ENCODE measurements at regions not wholly inside any gene's neighbourhood (a gene's known extent, or its start where the extent isn't known, plus 50 kb on each side); places are given as distances from the start of the nearest gene placed in this dataset.

DNA sequence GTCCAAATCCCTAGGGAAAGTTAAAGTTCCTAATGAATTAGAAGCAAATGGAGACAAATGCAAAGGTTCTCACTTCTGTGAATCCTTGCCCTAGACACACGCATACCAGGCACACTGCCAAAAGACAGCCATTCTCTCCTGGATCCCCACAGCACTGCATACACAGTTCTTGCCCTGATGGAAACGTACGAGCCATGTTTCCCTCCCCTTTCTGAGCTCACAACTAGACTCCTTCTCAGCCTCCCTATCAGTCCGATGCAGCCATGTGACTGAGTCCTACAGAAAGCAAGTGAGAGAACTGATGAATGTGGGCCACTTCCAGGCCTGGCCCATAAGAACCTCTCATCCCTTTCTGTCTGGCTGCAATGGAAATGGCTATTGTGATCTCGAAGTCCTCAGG, 92.0 kb downstream of the ZNF608 start:
- Histone ChIP-seq H3K4me1 (ENCODE audit: control insufficient read depth in 2 of 2, insufficient read depth in 2 of 2, low read length in 2 of 2) (peaks cover 49 to 63% of the 10 kb centered on the region in 2 donors), H3K27ac (ENCODE audit: low read depth in 2 of 2, low read length in 2 of 2) (no peak overlapping the region), H3K27me3 (ENCODE audit: control insufficient read depth in 2 of 2, insufficient read depth in 2 of 2, low read length in 2 of 2) (no peaks in the 10 kb centered on the region)

DNA sequence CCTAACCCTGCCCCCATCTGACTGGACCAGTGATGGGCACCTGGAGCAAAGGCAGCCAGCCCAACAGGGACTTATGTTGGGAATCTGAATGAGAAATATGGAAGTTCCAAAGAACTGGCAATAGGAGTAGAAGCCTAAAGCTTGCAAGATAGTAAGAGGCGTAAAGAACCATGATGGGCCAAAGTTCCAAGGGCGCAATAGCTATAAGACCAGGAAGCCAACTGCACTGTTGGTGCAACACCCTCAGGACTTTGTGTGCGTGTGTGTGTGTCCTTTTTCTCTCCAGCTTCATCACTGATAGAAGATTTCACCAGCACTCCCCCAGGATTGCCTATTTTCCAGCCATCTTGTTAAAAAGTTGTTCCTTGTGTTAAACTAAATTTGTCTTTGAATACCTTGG, 92.8 kb downstream of the ZNF608 start:
- no peak overlapping the region for H3K27ac ChIP-seq (ENCODE audit: low read depth in 2 of 2, low read length in 2 of 2)
- H3K4me1 ChIP-seq (ENCODE audit: control insufficient read depth in 2 of 2, insufficient read depth in 2 of 2, low read length in 2 of 2): peaks cover 54 to 64% of the 10 kb centered on the region in 2 donors
- H3K9ac ChIP-seq (ENCODE audit: low read depth in 1 of 2, low read length in 2 of 2): no peak overlapping the region
- H3K9me3 ChIP-seq (ENCODE audit: control insufficient read depth in 2 of 2, low read length in 2 of 2): no peaks in the 10 kb centered on the region
- no peak overlapping the region for H3K4me3 ChIP-seq (ENCODE audit: low read length in 2 of 2)
- no peaks in the 10 kb centered on the region for H3K36me3 ChIP-seq (ENCODE audit: control insufficient read depth in 2 of 2, insufficient read depth in 2 of 2, low read length in 2 of 2)
- H3K27me3 ChIP-seq (ENCODE audit: control insufficient read depth in 2 of 2, insufficient read depth in 2 of 2, low read length in 2 of 2): no peaks in the 10 kb centered on the region

More for the DNA sequence above, 92.0 kb downstream of the ZNF608 start:
- no peaks in the 10 kb centered on the region for H3K9me3 ChIP-seq (ENCODE audit: control insufficient read depth in 2 of 2, low read length in 2 of 2)
- H3K9ac ChIP-seq (ENCODE audit: low read depth in 1 of 2, low read length in 2 of 2): no peak overlapping the region
- no peak overlapping the region for H3K4me3 ChIP-seq (ENCODE audit: low read length in 2 of 2)
- H3K36me3 ChIP-seq (ENCODE audit: control insufficient read depth in 2 of 2, insufficient read depth in 2 of 2, low read length in 2 of 2): no peaks in the 10 kb centered on the region

DNA sequence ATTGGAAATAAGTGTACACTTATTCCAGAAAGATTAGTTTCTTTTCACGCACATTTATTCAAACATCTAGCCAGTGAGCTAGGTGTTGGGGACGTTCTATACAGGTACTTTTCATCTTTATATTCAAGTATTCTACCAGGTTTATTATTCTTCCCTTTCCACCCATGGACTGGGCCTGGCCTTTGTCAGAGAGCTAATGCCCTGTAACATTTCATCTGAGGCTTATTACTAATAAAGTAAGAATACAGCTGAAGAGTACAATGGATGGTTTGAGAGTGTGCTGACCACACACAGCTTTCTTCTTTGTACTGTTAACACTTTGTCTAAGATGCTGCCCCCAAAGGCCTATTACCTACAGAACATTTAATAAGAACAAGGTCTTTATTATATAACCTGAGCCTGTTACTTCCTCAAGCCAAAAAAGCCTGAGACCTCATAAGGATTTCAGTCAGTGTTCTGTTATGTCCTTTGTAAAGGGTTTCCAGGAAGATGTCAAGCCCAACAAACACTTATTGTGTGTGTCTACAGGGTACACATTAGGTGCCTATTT, 93.5 kb downstream of the ZNF608 start:
- H3K36me3 ChIP-seq (ENCODE audit: control insufficient read depth in 2 of 2, insufficient read depth in 2 of 2, low read length in 2 of 2): peaks cover 3% of the 10 kb centered on the region in 2 donors
- H3K9me3 ChIP-seq (ENCODE audit: control insufficient read depth in 2 of 2, low read length in 2 of 2): no peaks in the 10 kb centered on the region
- H3K27ac ChIP-seq (ENCODE audit: low read depth in 2 of 2, low read length in 2 of 2): no peak overlapping the region
- H3K9ac ChIP-seq (ENCODE audit: low read depth in 1 of 2, low read length in 2 of 2): no peak overlapping the region
- no peaks in the 10 kb centered on the region for H3K27me3 ChIP-seq (ENCODE audit: control insufficient read depth in 2 of 2, insufficient read depth in 2 of 2, low read length in 2 of 2)
- no peak overlapping the region for H3K4me3 ChIP-seq (ENCODE audit: low read length in 2 of 2)
- H3K4me1 ChIP-seq (ENCODE audit: control insufficient read depth in 2 of 2, insufficient read depth in 2 of 2, low read length in 2 of 2): peaks cover 54 to 60% of the 10 kb centered on the region in 2 donors

DNA sequence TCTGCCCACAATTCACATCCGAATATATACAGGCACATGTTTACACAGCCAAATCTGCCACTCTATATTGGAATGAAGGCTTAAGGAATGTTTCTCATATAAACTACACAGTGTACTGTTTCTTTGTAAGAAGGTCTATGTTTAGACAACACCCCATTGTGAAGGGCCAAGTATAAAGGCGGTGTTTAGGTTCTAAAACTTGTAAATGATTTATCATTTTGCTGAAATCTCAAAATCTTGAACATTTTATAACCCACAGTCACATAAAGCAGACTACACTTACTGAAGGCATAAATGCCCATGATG, 94.0 kb downstream of the ZNF608 start:
- Histone ChIP-seq H3K27ac (ENCODE audit: low read depth in 2 of 2, low read length in 2 of 2) (peak overlapping the region in 1 of 2 donors; percentile 25), H3K4me1 (ENCODE audit: control insufficient read depth in 2 of 2, insufficient read depth in 2 of 2, low read length in 2 of 2) (peaks cover 54 to 59% of the 10 kb centered on the region in 2 donors), H3K9ac (ENCODE audit: low read depth in 1 of 2, low read length in 2 of 2) (no peak overlapping the region), H3K36me3 (ENCODE audit: control insufficient read depth in 2 of 2, insufficient read depth in 2 of 2, low read length in 2 of 2) (peaks cover 4% of the 10 kb centered on the region in 2 donors), H3K27me3 (ENCODE audit: control insufficient read depth in 2 of 2, insufficient read depth in 2 of 2, low read length in 2 of 2) (no peaks in the 10 kb centered on the region), H3K4me3 (ENCODE audit: low read length in 2 of 2) (peak overlapping the region in 1 of 2 donors; percentile 82), H3K9me3 (ENCODE audit: control insufficient read depth in 2 of 2, low read length in 2 of 2) (no peaks in the 10 kb centered on the region)

DNA sequence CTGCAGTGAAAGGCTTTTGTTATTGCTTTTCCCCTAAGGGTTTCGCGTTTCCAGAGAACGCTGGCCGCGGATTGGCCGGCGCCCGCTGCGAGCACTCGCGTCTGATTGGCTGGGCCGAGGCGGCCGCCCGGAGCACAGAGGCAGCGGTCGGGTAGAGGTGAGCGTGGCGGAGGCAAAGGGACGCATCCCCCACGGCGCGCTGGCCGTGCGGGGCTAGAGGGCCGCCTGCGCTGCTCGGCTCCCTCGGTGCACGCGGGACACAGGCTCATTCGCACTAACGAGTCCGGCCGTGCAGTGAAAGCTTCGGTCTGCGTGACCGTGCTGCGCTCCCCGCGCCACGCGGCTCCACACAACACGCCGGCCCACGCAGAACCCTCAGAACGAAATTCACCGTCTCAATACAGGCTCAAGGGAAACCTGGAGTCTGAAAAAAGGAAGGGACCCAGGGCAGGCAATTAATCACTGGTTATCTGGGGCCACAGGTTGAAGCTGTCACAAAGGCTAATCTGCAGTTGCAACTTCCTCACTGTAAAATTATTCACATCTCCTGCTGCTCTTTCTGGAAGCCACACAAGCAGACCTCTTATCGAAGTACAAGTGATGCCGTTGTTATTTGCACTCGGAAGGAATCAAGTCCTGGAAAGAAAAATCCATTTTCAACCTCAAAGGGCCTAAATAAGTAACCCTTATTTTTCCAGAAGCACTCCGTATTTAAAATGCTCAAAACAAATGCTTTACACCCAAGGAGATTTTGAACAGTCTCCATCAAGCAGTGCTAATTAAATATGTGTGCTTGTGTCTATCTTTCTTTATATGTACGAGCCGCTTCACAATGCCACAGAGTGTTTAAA, 94.6 kb downstream of the ZNF608 start:
- Histone ChIP-seq H3K4me3 (ENCODE audit: low read length in 2 of 2) (peak overlapping the region; percentile 77 to 82), H3K27me3 (ENCODE audit: control insufficient read depth in 2 of 2, insufficient read depth in 2 of 2, low read length in 2 of 2) (no peaks in the 10 kb centered on the region), H3K27ac (ENCODE audit: low read depth in 2 of 2, low read length in 2 of 2) (peak overlapping the region; percentile 61 to 79), H3K9ac (ENCODE audit: low read depth in 1 of 2, low read length in 2 of 2) (peak overlapping the region; percentile 36 to 79), H3K9me3 (ENCODE audit: control insufficient read depth in 2 of 2, low read length in 2 of 2) (no peaks in the 10 kb centered on the region), H3K36me3 (ENCODE audit: control insufficient read depth in 2 of 2, insufficient read depth in 2 of 2, low read length in 2 of 2) (peaks cover 6 to 8% of the 10 kb centered on the region in 2 donors), H3K4me1 (ENCODE audit: control insufficient read depth in 2 of 2, insufficient read depth in 2 of 2, low read length in 2 of 2) (peaks cover 52 to 56% of the 10 kb centered on the region in 2 donors)

DNA sequence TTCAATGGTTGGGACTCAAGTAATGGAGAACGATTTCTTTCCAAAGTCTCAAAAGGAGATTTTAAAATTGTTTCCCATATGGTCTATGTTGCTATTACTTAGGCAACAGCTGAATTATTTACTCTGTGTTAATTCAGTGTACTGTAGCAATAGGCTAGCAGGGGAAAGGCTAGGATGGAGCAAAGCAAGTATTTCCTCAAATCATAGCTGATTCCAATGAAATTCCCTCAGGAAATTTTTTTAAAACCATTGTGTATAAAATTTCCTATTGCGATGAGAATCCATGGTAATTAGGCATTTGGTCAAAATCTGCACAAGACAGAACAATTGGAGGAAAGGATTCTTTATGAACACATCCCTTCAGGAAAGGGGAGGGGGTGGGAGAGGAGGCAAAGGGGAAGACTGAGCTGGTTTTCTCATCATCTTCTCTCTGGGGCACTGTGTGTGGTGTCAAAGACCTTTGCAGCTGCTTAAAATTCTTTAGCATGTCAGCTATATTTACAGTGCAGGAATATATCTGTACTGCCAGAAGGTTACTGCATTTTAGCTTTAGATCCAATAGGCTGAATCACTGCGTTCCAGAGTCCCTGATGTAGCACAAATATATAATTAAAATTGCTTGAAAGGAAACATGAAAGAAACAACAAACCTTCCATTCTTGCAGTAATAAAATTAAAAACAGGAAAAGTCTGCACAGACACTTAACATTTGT, 95.3 kb downstream of the ZNF608 start:
- peaks cover 46 to 50% of the 10 kb centered on the region in 2 donors for H3K4me1 ChIP-seq (ENCODE audit: control insufficient read depth in 2 of 2, insufficient read depth in 2 of 2, low read length in 2 of 2)
- H3K36me3 ChIP-seq (ENCODE audit: control insufficient read depth in 2 of 2, insufficient read depth in 2 of 2, low read length in 2 of 2): peaks cover 6 to 8% of the 10 kb centered on the region in 2 donors
- H3K9ac ChIP-seq (ENCODE audit: low read depth in 1 of 2, low read length in 2 of 2): peak overlapping the region; percentile 36 to 79
- no peaks in the 10 kb centered on the region for H3K9me3 ChIP-seq (ENCODE audit: control insufficient read depth in 2 of 2, low read length in 2 of 2)
- peak overlapping the region; percentile 77 to 82 for H3K4me3 ChIP-seq (ENCODE audit: low read length in 2 of 2)
- H3K27ac ChIP-seq (ENCODE audit: low read depth in 2 of 2, low read length in 2 of 2): peak overlapping the region; percentile 61 to 79
- H3K27me3 ChIP-seq (ENCODE audit: control insufficient read depth in 2 of 2, insufficient read depth in 2 of 2, low read length in 2 of 2): no peaks in the 10 kb centered on the region

DNA sequence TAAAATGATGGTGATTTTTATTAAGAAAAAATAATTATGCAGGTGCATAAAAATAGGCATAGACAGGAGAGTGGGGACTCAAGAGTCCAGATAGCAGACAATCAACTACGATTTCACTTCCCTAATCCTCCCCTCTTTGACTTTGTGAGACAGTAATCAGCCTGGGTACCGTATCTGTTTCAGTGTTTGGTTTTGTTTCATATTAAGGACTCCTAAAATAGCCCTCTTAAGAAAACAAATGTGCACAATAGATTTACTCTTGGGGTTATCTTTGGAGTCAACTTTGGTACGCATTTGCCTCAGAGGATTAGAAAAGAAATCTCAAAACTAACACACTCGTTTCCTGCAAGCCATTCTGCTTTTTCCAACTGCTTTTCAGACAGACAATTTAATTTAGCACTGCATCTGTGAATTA, 96.3 kb downstream of the ZNF608 start:
- Histone ChIP-seq H3K4me1 (ENCODE audit: control insufficient read depth in 2 of 2, insufficient read depth in 2 of 2, low read length in 2 of 2) (peaks cover 37 to 43% of the 10 kb centered on the region in 2 donors), H3K9ac (ENCODE audit: low read depth in 1 of 2, low read length in 2 of 2) (no peak overlapping the region)

GRCh38 chr5:124649491-124650146, 96.8 kb downstream of the ZNF608 start:
- Histone ChIP-seq H3K27ac (ENCODE audit: low read depth in 2 of 2, low read length in 2 of 2) (peak overlapping the region; percentile 12 to 51), H3K4me3 (ENCODE audit: low read length in 2 of 2) (peak overlapping the region in 1 of 2 donors; percentile 4), H3K9ac (ENCODE audit: low read depth in 1 of 2, low read length in 2 of 2) (no peak overlapping the region), H3K9me3 (ENCODE audit: control insufficient read depth in 2 of 2, low read length in 2 of 2) (no peaks in the 10 kb centered on the region), H3K4me1 (ENCODE audit: control insufficient read depth in 2 of 2, insufficient read depth in 2 of 2, low read length in 2 of 2) (peaks cover 34 to 38% of the 10 kb centered on the region in 2 donors), H3K27me3 (ENCODE audit: control insufficient read depth in 2 of 2, insufficient read depth in 2 of 2, low read length in 2 of 2) (no peaks in the 10 kb centered on the region), H3K36me3 (ENCODE audit: control insufficient read depth in 2 of 2, insufficient read depth in 2 of 2, low read length in 2 of 2) (peaks cover 6 to 8% of the 10 kb centered on the region in 2 donors)

More for the DNA sequence above, 96.3 kb downstream of the ZNF608 start:
- Histone ChIP-seq H3K27ac (ENCODE audit: low read depth in 2 of 2, low read length in 2 of 2) (peak overlapping the region; percentile 7 to 51), H3K36me3 (ENCODE audit: control insufficient read depth in 2 of 2, insufficient read depth in 2 of 2, low read length in 2 of 2) (peaks cover 6 to 8% of the 10 kb centered on the region in 2 donors), H3K27me3 (ENCODE audit: control insufficient read depth in 2 of 2, insufficient read depth in 2 of 2, low read length in 2 of 2) (no peaks in the 10 kb centered on the region), H3K9me3 (ENCODE audit: control insufficient read depth in 2 of 2, low read length in 2 of 2) (no peaks in the 10 kb centered on the region), H3K4me3 (ENCODE audit: low read length in 2 of 2) (peak overlapping the region in 1 of 2 donors; percentile 4)

- peaks cover 34% of the 10 kb centered on the region in 2 donors for H3K4me1 ChIP-seq (ENCODE audit: control insufficient read depth in 2 of 2, insufficient read depth in 2 of 2, low read length in 2 of 2)
- peak overlapping the region in 1 of 2 donors; percentile 4 for H3K4me3 ChIP-seq (ENCODE audit: low read length in 2 of 2)
- H3K9ac ChIP-seq (ENCODE audit: low read depth in 1 of 2, low read length in 2 of 2): no peak overlapping the region
- no peaks in the 10 kb centered on the region for H3K27me3 ChIP-seq (ENCODE audit: control insufficient read depth in 2 of 2, insufficient read depth in 2 of 2, low read length in 2 of 2)
- H3K27ac ChIP-seq (ENCODE audit: low read depth in 2 of 2, low read length in 2 of 2): peak overlapping the region; percentile 12 to 17
- H3K9me3 ChIP-seq (ENCODE audit: control insufficient read depth in 2 of 2, low read length in 2 of 2): no peaks in the 10 kb centered on the region
- peaks cover 8 to 10% of the 10 kb centered on the region in 2 donors for H3K36me3 ChIP-seq (ENCODE audit: control insufficient read depth in 2 of 2, insufficient read depth in 2 of 2, low read length in 2 of 2)
Measured at GRCh38 chr5:124648902-124649467, 97.5 kb downstream of the ZNF608 start.

All from mucosa of rectum (tissue), 2 donors.